Embryonic facial prominence (tissue), 1 donor: ENCODE measurements at regions not wholly inside any gene's neighbourhood (a gene's known extent, or its start where the extent isn't known, plus 50 kb on each side); places are given as distances from the start of the nearest gene placed in this dataset.

Source experiments
- DNase-seq: peaks from one replicate; pipeline ENCODE4 v3.0.0-alpha.2; 2016; ENCODE audit errors: extremely low spot score

GRCh38 chr5:96283589-96283988 is 149.5 kb downstream of the PCSK1 start:
- no peak for DNase-seq

GRCh38 chr5:96282020-96282419 is 151.0 kb downstream of the PCSK1 start:
- DNase-seq, result no peak

- no peak for DNase-seq
These were observed 152.1 kb downstream of the PCSK1 start for GRCh38 chr5:96280946-96281393.

GRCh38 chr5:96279801-96280542 is 153.1 kb downstream of the PCSK1 start:
- no peak for DNase-seq

- DNase-seq, result no peak
These were observed 154.1 kb downstream of the PCSK1 start for GRCh38 chr5:96278981-96279380.

GRCh38 chr5:96275051-96275450 is 158.0 kb downstream of the PCSK1 start:
- DNase-seq, result no peak

GRCh38 chr5:96265487-96265886 is 167.6 kb downstream of the PCSK1 start:
- DNase-seq, result no peak

GRCh38 chr5:96264047-96264446 is 169.0 kb downstream of the PCSK1 start:
- no peak for DNase-seq

GRCh38 chr5:96262105-96262504 is 170.9 kb downstream of the PCSK1 start:
- no peak for DNase-seq

GRCh38 chr5:96260009-96260408 is 173.0 kb downstream of the PCSK1 start:
- DNase-seq, result no peak

GRCh38 chr5:96259151-96259772 is 173.8 kb downstream of the PCSK1 start:
- no peak for DNase-seq

GRCh38 chr5:96258692-96259091 is 174.4 kb downstream of the PCSK1 start:
- DNase-seq, result no peak

GRCh38 chr5:96257904-96258303 is 175.1 kb downstream of the PCSK1 start:
- no peak for DNase-seq

GRCh38 chr5:96256795-96257470 is 176.1 kb downstream of the PCSK1 start:
- DNase-seq, result no peak

GRCh38 chr5:96254980-96255691 is 177.9 kb downstream of the PCSK1 start:
- no peak for DNase-seq

GRCh38 chr5:96253140-96253539 is 179.9 kb downstream of the PCSK1 start:
- DNase-seq, result no peak

GRCh38 chr5:96252596-96252995 is 180.5 kb downstream of the PCSK1 start:
- no peak for DNase-seq

GRCh38 chr5:96250782-96251181 is 182.3 kb downstream of the PCSK1 start:
- DNase-seq, result no peak

- no peak for DNase-seq
These were observed 184.9 kb downstream of the PCSK1 start for GRCh38 chr5:96248131-96248530.

- DNase-seq, result no peak
These were observed 185.3 kb downstream of the PCSK1 start for GRCh38 chr5:96247708-96248107.

- DNase-seq, result no peak
These were observed 185.8 kb downstream of the PCSK1 start for GRCh38 chr5:96247097-96247701.
